Thymus (tissue), 11 donors: ENCODE measurements at regions not wholly inside any gene's neighbourhood (a gene's known extent, or its start where the extent isn't known, plus 50 kb on each side); places are given as distances from the start of the nearest gene placed in this dataset.

Experiments used
- DNase-seq, 9 donors: peaks; one replicate each; pipeline ENCODE4 v3.0.0-alpha.2; 2013; ENCODE audit warnings: low spot score in 9 of 9, low read depth in 6 of 9, missing footprints in 1 of 9
- H3K27ac ChIP-seq, 2 donors: one replicate each; pipeline ENCODE4 v1.5.1; 2013; ENCODE audit warnings: control low read depth in 1 of 2, low read depth in 1 of 2, low read length in 1 of 2, mild to moderate bottlenecking in 1 of 2, moderate library complexity in 1 of 2
- H3K27me3 ChIP-seq, 2 donors: one replicate each; pipeline ENCODE4 v1.5.1; 2013; ENCODE audit warnings: low read length in 1 of 2; ENCODE audit not compliant: control insufficient read depth in 2 of 2, insufficient read depth in 1 of 2
- H3K36me3 ChIP-seq, 2 donors: one replicate each; pipeline ENCODE4 v1.5.1; 2013; ENCODE audit warnings: low read length in 1 of 2, mild to moderate bottlenecking in 1 of 2, moderate library complexity in 1 of 2; ENCODE audit not compliant: control insufficient read depth in 2 of 2, insufficient read depth in 2 of 2
- H3K4me1 ChIP-seq, 2 donors: one replicate each; pipeline ENCODE4 v1.5.1; 2013; ENCODE audit warnings: low read length in 2 of 2; ENCODE audit not compliant: control insufficient read depth in 2 of 2, insufficient read depth in 2 of 2
- H3K4me3 ChIP-seq, 2 donors: one replicate each; pipeline ENCODE4 v1.5.1; 2013; ENCODE audit warnings: low read length in 2 of 2, control low read depth in 1 of 2, mild to moderate bottlenecking in 1 of 2
- H3K9me3 ChIP-seq, 2 donors: one replicate each; pipeline ENCODE4 v1.5.1; 2013; ENCODE audit warnings: low read length in 1 of 2, mild to moderate bottlenecking in 1 of 2; ENCODE audit not compliant: control insufficient read depth in 2 of 2, insufficient read depth in 1 of 2
- WGBS: extraction: QIAGEN DNeasy Blood & Tissue Kit; methylation state at CpG from one replicate; pipeline ENCODE4 v1.1.7; 2013; 5-methylcytosine and 5-hydroxymethylcytosine counted together
- donor health status: healthy.

GRCh38 chr4:158999166-158999682, 103.7 kb upstream of the RAPGEF2 start:
- H3K27ac ChIP-seq, result no peak overlapping the region
- H3K4me1 ChIP-seq, result no peaks in the 10 kb centered on the region
- no peaks in the 10 kb centered on the region for H3K36me3 ChIP-seq
- H3K9me3 ChIP-seq, result no peaks in the 10 kb centered on the region
- no peak for DNase-seq
- no peaks in the 10 kb centered on the region for H3K27me3 ChIP-seq
- no peak overlapping the region for H3K4me3 ChIP-seq

- no peak for DNase-seq
- WGBS, result 92% methylated on average over 1 of the region's 1 CpG
- Histone ChIP-seq H3K9me3 (no peaks in the 10 kb centered on the region), H3K36me3 (no peaks in the 10 kb centered on the region), H3K4me1 (no peaks in the 10 kb centered on the region), H3K27me3 (no peaks in the 10 kb centered on the region), H3K4me3 (no peak overlapping the region), H3K27ac (no peak overlapping the region)
Observed at GRCh38 chr4:158999849-159000248, 103.0 kb upstream of the RAPGEF2 start.

GRCh38 chr4:159002950-159003349, 99.9 kb upstream of the RAPGEF2 start:
- H3K27ac ChIP-seq, result no peak overlapping the region
- DNase-seq, result no peak
- H3K36me3 ChIP-seq, result no peaks in the 10 kb centered on the region
- H3K27me3 ChIP-seq, result no peaks in the 10 kb centered on the region
- H3K9me3 ChIP-seq, result no peaks in the 10 kb centered on the region
- no peaks in the 10 kb centered on the region for H3K4me1 ChIP-seq
- 86% methylated on average over 3 of the region's 3 CpGs for WGBS
- no peak overlapping the region for H3K4me3 ChIP-seq

- DNase-seq, result no peak
Observed at GRCh38 chr4:159003420-159004253, 99.2 kb upstream of the RAPGEF2 start.

GRCh38 chr4:159006202-159006601, 96.7 kb upstream of the RAPGEF2 start:
- Histone ChIP-seq H3K27me3 (no peaks in the 10 kb centered on the region), H3K4me3 (no peak overlapping the region), H3K4me1 (no peaks in the 10 kb centered on the region), H3K36me3 (no peaks in the 10 kb centered on the region), H3K27ac (no peak overlapping the region), H3K9me3 (no peaks in the 10 kb centered on the region)
- 96% methylated on average over 3 of the region's 3 CpGs for WGBS
- no peak for DNase-seq

More at GRCh38 chr4:159003420-159004253, 99.2 kb upstream of the RAPGEF2 start:
- no peaks in the 10 kb centered on the region for H3K4me1 ChIP-seq
- H3K36me3 ChIP-seq, result no peaks in the 10 kb centered on the region
- no peak overlapping the region for H3K27ac ChIP-seq
- WGBS, result 83% methylated on average over 7 of the region's 7 CpGs
- no peak overlapping the region for H3K4me3 ChIP-seq
- H3K27me3 ChIP-seq, result no peaks in the 10 kb centered on the region
- H3K9me3 ChIP-seq, result no peaks in the 10 kb centered on the region

GRCh38 chr4:159008671-159009070, 94.2 kb upstream of the RAPGEF2 start:
- Histone ChIP-seq H3K27me3 (no peaks in the 10 kb centered on the region), H3K36me3 (no peaks in the 10 kb centered on the region), H3K4me3 (no peak overlapping the region), H3K9me3 (no peaks in the 10 kb centered on the region), H3K4me1 (no peaks in the 10 kb centered on the region), H3K27ac (no peak overlapping the region)
- DNase-seq, result no peak
- WGBS, result 100% methylated on average over 1 of the region's 1 CpG

- WGBS, result 97% methylated on average over 4 of the region's 4 CpGs
- H3K27me3 ChIP-seq, result no peaks in the 10 kb centered on the region
- H3K4me1 ChIP-seq, result no peaks in the 10 kb centered on the region
- no peak for DNase-seq
- no peaks in the 10 kb centered on the region for H3K9me3 ChIP-seq
- H3K36me3 ChIP-seq, result no peaks in the 10 kb centered on the region
- no peak overlapping the region for H3K4me3 ChIP-seq
- no peak overlapping the region for H3K27ac ChIP-seq
Observed at GRCh38 chr4:159009521-159009920, 93.4 kb upstream of the RAPGEF2 start.

GRCh38 chr4:159010100-159010499, 92.8 kb upstream of the RAPGEF2 start:
- no peak for DNase-seq
- H3K4me1 ChIP-seq, result no peaks in the 10 kb centered on the region

GRCh38 chr4:159010563-159011260, 92.2 kb upstream of the RAPGEF2 start:
- no peak for DNase-seq
- Histone ChIP-seq H3K4me3 (no peak overlapping the region), H3K27me3 (no peaks in the 10 kb centered on the region), H3K9me3 (no peaks in the 10 kb centered on the region), H3K27ac (no peak overlapping the region), H3K4me1 (no peaks in the 10 kb centered on the region), H3K36me3 (no peaks in the 10 kb centered on the region)
- WGBS, result 91% methylated on average over 5 of the region's 5 CpGs

More at GRCh38 chr4:159010100-159010499, 92.8 kb upstream of the RAPGEF2 start:
- Histone ChIP-seq H3K27me3 (no peaks in the 10 kb centered on the region), H3K27ac (no peak overlapping the region), H3K4me3 (no peak overlapping the region), H3K9me3 (no peaks in the 10 kb centered on the region), H3K36me3 (no peaks in the 10 kb centered on the region)
- 94% methylated on average over 3 of the region's 3 CpGs for WGBS
